ENCODE measurements at regions not wholly inside any gene's neighbourhood (a gene's known extent, or its start where the extent isn't known, plus 50 kb on each side); places are given as distances from the start of the nearest gene placed in this dataset.
A peak's percentile ranks its signal among the peaks of the same experiment; 100 is the strongest.

- ATAC-seq (replicated peaks in 6 of 8), result no peak
- Histone ChIP-seq H3K27ac (no peak overlapping the region), H3K4me3 (no peak overlapping the region), H3K4me1 (replicated peaks in 1 of 2) (peaks cover 0 to 4% of the 10 kb centered on the region in 2 donors)
- WGBS, 10 experiments, result 0 to 100% (median 100%) methylated on average over 1 to 2 of the region's 2 CpGs; no CpG with 5 or more reads in 5 of the 10 experiments
- in situ Hi-C loops (cut with MboI; ENCODE audit: low pct_unique_long_range_greater_than_20kb in 2 of 9, low sequenced_read_pairs in 9 of 9, unreplicated experiment in 9 of 9), result no loop called here
Observed at GRCh38 chrX:42604302-42604701, 173.7 kb downstream of the PPP1R2C start.

- no peak for ATAC-seq (replicated peaks in 6 of 8)
- Histone ChIP-seq H3K4me3 (no peak overlapping the region), H3K4me1 (replicated peaks in 1 of 2) (peaks cover 0 to 4% of the 10 kb centered on the region in 2 donors), H3K27ac (no peak overlapping the region)
- WGBS, 10 experiments, result 0 to 100% (median 83%) methylated on average over 1 to 2 of the region's 2 CpGs; no CpG with 5 or more reads in 5 of the 10 experiments
- in situ Hi-C loops (cut with MboI; ENCODE audit: low pct_unique_long_range_greater_than_20kb in 2 of 9, low sequenced_read_pairs in 9 of 9, unreplicated experiment in 9 of 9), result no loop called here
Observed at GRCh38 chrX:42603016-42603415, 174.9 kb downstream of the PPP1R2C start.

- 80 to 100% methylated on average over 1 of the region's 1 CpG; no CpG with 5 or more reads in 8 of the 10 experiments for WGBS, 10 experiments
- no peak overlapping the region for H3K4me3 ChIP-seq
- no peak overlapping the region for H3K27ac ChIP-seq
- H3K4me1 ChIP-seq (replicated peaks in 1 of 2), result peaks cover 0 to 4% of the 10 kb centered on the region in 2 donors
- in situ Hi-C loops (cut with MboI; ENCODE audit: low pct_unique_long_range_greater_than_20kb in 2 of 9, low sequenced_read_pairs in 9 of 9, unreplicated experiment in 9 of 9), result no loop called here
- ATAC-seq (replicated peaks in 6 of 8), result no peak
Observed at GRCh38 chrX:42602566-42602965, 175.4 kb downstream of the PPP1R2C start.

- in situ Hi-C loops (cut with MboI; ENCODE audit: low pct_unique_long_range_greater_than_20kb in 2 of 9, low sequenced_read_pairs in 9 of 9, unreplicated experiment in 9 of 9), result no loop called here
- no peak for ATAC-seq (replicated peaks in 6 of 8)
- no peak overlapping the region for H3K4me3 ChIP-seq
- H3K4me1 ChIP-seq (replicated peaks in 1 of 2), result peaks cover 0 to 4% of the 10 kb centered on the region in 2 donors
- H3K27ac ChIP-seq, result no peak overlapping the region
- WGBS, 10 experiments, result 16 to 91% (median 82%) methylated on average over 1 to 3 of the region's 3 CpGs; no CpG with 5 or more reads in 6 of the 10 experiments
Observed at GRCh38 chrX:42602136-42602535, 175.8 kb downstream of the PPP1R2C start.

- peak in 1 of 8 experiments; percentile 43 for ATAC-seq (replicated peaks in 6 of 8)
Observed at GRCh38 chrX:42597481-42597880, 180.5 kb downstream of the PPP1R2C start.

DNA sequence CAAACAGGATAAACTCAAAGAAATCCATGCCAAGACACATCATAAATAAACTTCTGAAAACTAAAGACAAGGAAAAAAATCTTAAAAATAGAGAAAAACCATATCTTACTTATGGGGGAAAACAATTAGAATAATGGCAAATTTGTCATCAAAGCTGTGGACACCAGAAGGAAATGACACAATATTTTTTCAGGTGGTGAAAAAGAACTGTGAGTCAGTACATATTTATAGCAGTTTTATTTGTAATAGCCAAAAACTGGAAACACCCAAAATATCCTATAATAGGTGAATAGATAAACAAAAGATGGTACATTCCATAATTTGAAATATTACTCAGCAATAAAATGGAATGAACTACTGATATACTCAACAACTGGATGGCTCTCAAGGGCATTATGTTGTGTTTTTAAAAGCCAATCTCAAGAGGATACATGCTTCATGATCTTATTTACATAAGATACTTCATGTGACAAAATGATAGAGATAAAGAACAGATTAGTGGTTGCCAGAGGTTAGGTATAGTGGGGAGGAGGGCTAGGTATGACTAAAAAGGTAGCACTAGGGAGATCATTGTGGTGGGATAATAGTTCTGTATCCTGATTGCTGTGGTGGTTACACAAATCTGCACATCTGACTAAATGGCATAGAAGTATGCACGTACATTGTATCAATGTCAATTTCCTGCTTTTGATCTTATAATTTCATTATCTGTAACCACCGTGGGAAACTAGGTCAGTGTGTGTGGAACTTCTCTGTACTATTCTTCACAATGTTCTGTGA, 191.9 kb downstream of the PPP1R2C start:
- Histone ChIP-seq H3K4me3 (no peak overlapping the region), H3K4me1 (replicated peaks in 1 of 2) (no peaks in the 10 kb centered on the region), H3K27ac (no peak overlapping the region)
- ATAC-seq (replicated peaks in 6 of 8), result no peak
- WGBS, 10 experiments, result 0 to 100% (median 69%) methylated on average over 1 to 2 of the region's 2 CpGs; no CpG with 5 or more reads in 5 of the 10 experiments
- in situ Hi-C loops (cut with MboI; ENCODE audit: low pct_unique_long_range_greater_than_20kb in 2 of 9, low sequenced_read_pairs in 9 of 9, unreplicated experiment in 9 of 9), result no loop called here

More at GRCh38 chrX:42597481-42597880, 180.5 kb downstream of the PPP1R2C start:
- Histone ChIP-seq H3K4me1 (replicated peaks in 1 of 2) (no peaks in the 10 kb centered on the region), H3K27ac (no peak overlapping the region), H3K4me3 (no peak overlapping the region)
- in situ Hi-C loops (cut with MboI; ENCODE audit: low pct_unique_long_range_greater_than_20kb in 2 of 9, low sequenced_read_pairs in 9 of 9, unreplicated experiment in 9 of 9), result no loop called here
- 0 to 81% (median 7%) methylated on average over 1 to 4 of the region's 4 CpGs; no CpG with 5 or more reads in 6 of the 10 experiments for WGBS, 10 experiments

DNA sequence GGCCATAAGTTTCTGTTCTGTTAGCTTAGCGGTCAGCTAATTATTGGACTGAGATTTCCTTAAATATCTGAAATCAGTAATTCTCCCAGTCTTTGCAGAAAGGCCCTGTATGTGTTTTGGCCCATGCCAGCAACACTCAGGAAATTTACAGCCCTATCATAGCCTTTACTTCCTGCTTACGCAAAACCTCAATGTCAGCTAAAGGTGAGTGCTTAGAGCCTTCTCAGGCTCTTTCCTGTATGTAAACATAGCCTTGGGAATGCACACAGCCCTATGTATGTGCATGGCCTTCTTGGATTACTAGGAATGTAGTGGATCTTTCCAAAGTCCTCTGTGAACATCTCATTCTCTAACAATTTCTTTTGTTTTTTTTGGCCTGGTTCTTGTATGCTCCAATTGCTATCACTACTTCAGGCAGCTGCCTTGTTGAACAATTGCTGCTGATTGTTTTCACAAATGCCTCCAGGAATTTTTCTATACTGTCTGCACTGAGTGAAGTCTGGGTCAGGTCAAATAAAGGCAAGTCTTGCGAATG, 200.0 kb downstream of the PPP1R2C start:
- Histone ChIP-seq H3K4me1 (replicated peaks in 1 of 2) (no peaks in the 10 kb centered on the region), H3K4me3 (no peak overlapping the region), H3K27ac (no peak overlapping the region)
- in situ Hi-C loops (cut with MboI; ENCODE audit: low pct_unique_long_range_greater_than_20kb in 2 of 9, low sequenced_read_pairs in 9 of 9, unreplicated experiment in 9 of 9), result no loop called here
- WGBS, 10 experiments, result 8 to 100% (median 68%) methylated on average over 1 to 3 of the region's 3 CpGs; no CpG with 5 or more reads in 4 of the 10 experiments
- ATAC-seq (replicated peaks in 6 of 8), result no peak

DNA sequence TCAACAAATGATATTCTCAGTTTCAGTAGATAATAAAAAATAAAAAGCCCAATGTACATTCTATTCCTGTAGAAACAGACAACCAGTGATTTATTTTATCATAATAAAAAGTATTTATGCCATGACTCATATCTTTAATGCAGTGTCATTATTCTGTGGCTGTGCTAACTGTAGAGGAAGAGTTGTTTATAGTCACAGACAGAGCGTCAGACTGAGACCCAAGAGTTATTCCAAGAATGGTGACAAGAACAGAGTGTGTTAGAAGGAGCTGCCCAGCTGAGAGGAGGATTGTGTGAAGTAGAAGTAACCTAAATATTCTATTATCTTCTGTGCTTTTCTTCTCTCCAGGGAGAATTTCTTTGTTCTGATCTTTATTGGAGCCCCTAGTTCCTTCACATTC, 210.7 kb downstream of the PPP1R2C start:
- H3K4me1 ChIP-seq (replicated peaks in 1 of 2), result no peaks in the 10 kb centered on the region
- H3K27ac ChIP-seq, result no peak overlapping the region
- 0 to 100% methylated on average over 1 of the region's 1 CpG; no CpG with 5 or more reads in 8 of the 10 experiments for WGBS, 10 experiments
- ATAC-seq (replicated peaks in 6 of 8), result peak in 2 of 8 experiments; percentile 38 to 61
- in situ Hi-C loops (cut with MboI; ENCODE audit: low pct_unique_long_range_greater_than_20kb in 2 of 9, low sequenced_read_pairs in 9 of 9, unreplicated experiment in 9 of 9), result no loop called here
- H3K4me3 ChIP-seq, result no peak overlapping the region

GRCh38 chrX:42565739-42566138, 212.2 kb downstream of the PPP1R2C start:
- Histone ChIP-seq H3K4me1 (replicated peaks in 1 of 2) (no peaks in the 10 kb centered on the region), H3K27ac (no peak overlapping the region), H3K4me3 (no peak overlapping the region)
- 0 to 80% (median 33%) methylated on average over 1 to 2 of the region's 2 CpGs; no CpG with 5 or more reads in 3 of the 10 experiments for WGBS, 10 experiments
- in situ Hi-C loops (cut with MboI; ENCODE audit: low pct_unique_long_range_greater_than_20kb in 2 of 9, low sequenced_read_pairs in 9 of 9, unreplicated experiment in 9 of 9), result no loop called here
- ATAC-seq (replicated peaks in 6 of 8), result no peak

- in situ Hi-C loops (cut with MboI; ENCODE audit: low pct_unique_long_range_greater_than_20kb in 2 of 9, low sequenced_read_pairs in 9 of 9, unreplicated experiment in 9 of 9), result no loop called here
- no peaks in the 10 kb centered on the region for H3K4me1 ChIP-seq (replicated peaks in 1 of 2)
- H3K4me3 ChIP-seq, result no peak overlapping the region
- no peak overlapping the region for H3K27ac ChIP-seq
- no peak for ATAC-seq (replicated peaks in 6 of 8)
- WGBS, 10 experiments, result 25 to 100% (median 50%) methylated on average over 1 of the region's 1 CpG; no CpG with 5 or more reads in 6 of the 10 experiments
Observed at GRCh38 chrX:42546800-42547199, 231.2 kb downstream of the PPP1R2C start.

- 0 to 95% (median 80%) methylated on average over 1 to 2 of the region's 2 CpGs; no CpG with 5 or more reads in 7 of the 10 experiments for WGBS, 10 experiments
- no peak overlapping the region for H3K4me3 ChIP-seq
- H3K4me1 ChIP-seq (replicated peaks in 1 of 2), result no peaks in the 10 kb centered on the region
- in situ Hi-C loops (cut with MboI; ENCODE audit: low pct_unique_long_range_greater_than_20kb in 2 of 9, low sequenced_read_pairs in 9 of 9, unreplicated experiment in 9 of 9), result no loop called here
- ATAC-seq (replicated peaks in 6 of 8), result no peak
- H3K27ac ChIP-seq, result no peak overlapping the region
Observed at GRCh38 chrX:42544883-42545282, 233.1 kb downstream of the PPP1R2C start.

GRCh38 chrX:42541554-42541953, 236.4 kb downstream of the PPP1R2C start:
- H3K4me3 ChIP-seq, result no peak overlapping the region
- in situ Hi-C loops (cut with MboI; ENCODE audit: low pct_unique_long_range_greater_than_20kb in 2 of 9, low sequenced_read_pairs in 9 of 9, unreplicated experiment in 9 of 9), result no loop called here
- H3K27ac ChIP-seq, result no peak overlapping the region
- no peaks in the 10 kb centered on the region for H3K4me1 ChIP-seq (replicated peaks in 1 of 2)
- peak in 2 of 8 experiments; percentile 62 to 63 for ATAC-seq (replicated peaks in 6 of 8)

- Histone ChIP-seq H3K27ac (no peak overlapping the region), H3K4me3 (no peak overlapping the region), H3K4me1 (replicated peaks in 1 of 2) (no peaks in the 10 kb centered on the region)
- in situ Hi-C loops (cut with MboI; ENCODE audit: low pct_unique_long_range_greater_than_20kb in 2 of 9, low sequenced_read_pairs in 9 of 9, unreplicated experiment in 9 of 9), result no loop called here
- ATAC-seq (replicated peaks in 6 of 8), result no peak
Observed at GRCh38 chrX:42540146-42540545, 237.8 kb downstream of the PPP1R2C start.

Measured in motor neuron (in vitro differentiated cells).